ENCODE measurements at regions not wholly inside any gene's neighbourhood (a gene's known extent, or its start where the extent isn't known, plus 50 kb on each side); places are given as distances from the start of the nearest gene placed in this dataset.

DNA sequence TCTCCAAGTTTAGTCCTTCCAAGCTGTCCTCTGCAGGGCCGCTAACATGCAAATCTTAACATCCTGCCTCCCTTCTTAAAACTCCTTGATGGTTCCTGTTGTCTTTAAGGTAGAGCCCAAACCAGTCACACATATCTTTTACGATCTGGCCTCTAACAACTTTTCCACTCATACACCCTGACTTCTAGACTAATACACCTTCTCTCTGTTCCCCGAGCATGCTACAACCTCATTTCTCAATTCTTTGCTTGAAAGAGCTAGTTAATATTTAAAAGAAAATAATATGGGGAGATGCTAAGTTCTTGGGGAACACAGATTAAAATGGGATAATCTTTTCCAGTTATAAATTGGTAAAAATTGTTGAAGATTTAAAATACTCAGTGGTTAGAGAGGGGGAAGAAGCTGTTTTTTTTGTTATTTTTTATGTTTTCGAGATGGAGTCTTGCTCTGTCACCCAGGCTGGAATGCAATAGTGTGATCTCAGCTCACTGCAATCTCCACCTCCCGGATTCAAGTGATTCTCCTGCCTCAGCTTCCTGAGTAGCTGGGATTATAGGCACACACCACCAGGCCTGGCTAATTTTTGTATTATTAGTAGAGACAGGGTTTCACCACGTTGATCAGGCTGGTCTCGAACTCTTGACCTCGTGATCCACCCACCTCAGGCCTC lies 250.7 kb downstream of the MAFB start:
- no peaks in the 10 kb centered on the region for H3K27me3 ChIP-seq (ENCODE audit: insufficient read depth, low read length)
- H3K4me1 ChIP-seq (ENCODE audit: control insufficient read depth, insufficient read depth, low read length, unreplicated experiment), result no peaks in the 10 kb centered on the region
- no peaks in the 10 kb centered on the region for H3K79me2 ChIP-seq (ENCODE audit: control insufficient read depth, insufficient read depth, low read length, unreplicated experiment)
- no peaks in the 10 kb centered on the region for H3K36me3 ChIP-seq (ENCODE audit: insufficient read depth, low read length)
- H3K4me3 ChIP-seq (ENCODE audit: low read depth, low read length), result no peak overlapping the region
- no peak overlapping the region for H2AFZ ChIP-seq (ENCODE audit: low read length, unreplicated experiment)
- no peak overlapping the region for H3K27ac ChIP-seq (ENCODE audit: low read depth, low read length)

GRCh38 chr20:40436011-40436410 lies 253.0 kb downstream of the MAFB start:
- peaks cover 5% of the 10 kb centered on the region for H3K4me1 ChIP-seq (ENCODE audit: control insufficient read depth, insufficient read depth, low read length, unreplicated experiment)
- H3K4me3 ChIP-seq (ENCODE audit: low read depth, low read length), result no peak overlapping the region
- no peak overlapping the region for H3K27ac ChIP-seq (ENCODE audit: low read depth, low read length)
- H3K36me3 ChIP-seq (ENCODE audit: insufficient read depth, low read length), result no peaks in the 10 kb centered on the region
- no peak overlapping the region for H2AFZ ChIP-seq (ENCODE audit: low read length, unreplicated experiment)
- no peaks in the 10 kb centered on the region for H3K79me2 ChIP-seq (ENCODE audit: control insufficient read depth, insufficient read depth, low read length, unreplicated experiment)
- peaks cover under 1% of the 10 kb centered on the region; the same call in 1 of the 2 replicates for H3K27me3 ChIP-seq (ENCODE audit: insufficient read depth, low read length)

DNA sequence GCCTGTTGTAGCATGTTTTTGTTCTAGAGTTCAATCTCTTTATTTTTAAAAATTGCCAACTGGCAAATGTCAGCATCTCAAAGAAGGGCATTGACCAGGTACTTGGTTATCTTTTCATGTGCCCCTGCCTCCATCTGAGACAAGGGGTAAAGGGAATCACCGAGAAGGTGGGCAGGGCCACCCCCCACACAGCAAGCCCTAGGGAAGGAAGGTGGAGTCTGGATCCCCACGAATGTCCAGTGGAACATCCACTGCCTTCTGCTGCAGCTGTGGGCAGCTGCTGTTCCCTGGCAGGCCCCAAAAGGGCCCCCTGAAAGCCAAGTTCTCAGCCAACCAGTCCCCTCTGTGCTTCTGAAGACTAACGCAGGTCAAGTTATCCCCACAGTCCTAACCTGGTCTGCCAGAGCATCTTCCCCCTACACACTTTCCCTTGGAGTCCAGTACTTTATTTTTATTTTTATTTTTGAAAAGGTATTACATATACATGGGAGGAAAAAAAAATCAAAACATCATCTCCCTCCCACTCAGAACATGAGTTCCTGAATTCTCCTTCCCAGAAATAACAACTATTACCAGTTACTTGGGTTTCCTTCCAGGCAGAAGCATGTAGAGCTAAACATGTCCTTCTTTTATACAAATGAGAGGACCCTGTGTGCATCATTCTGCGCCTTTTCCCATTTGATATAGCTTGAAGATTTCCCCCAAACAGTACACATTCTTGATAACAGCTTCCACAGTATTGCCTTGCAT lies 253.7 kb downstream of the MAFB start:
- no peaks in the 10 kb centered on the region for H3K79me2 ChIP-seq (ENCODE audit: control insufficient read depth, insufficient read depth, low read length, unreplicated experiment)
- no peak overlapping the region for H3K27ac ChIP-seq (ENCODE audit: low read depth, low read length)
- peaks cover 6% of the 10 kb centered on the region; the same call in 1 of the 2 replicates for H3K27me3 ChIP-seq (ENCODE audit: insufficient read depth, low read length)
- H3K4me1 ChIP-seq (ENCODE audit: control insufficient read depth, insufficient read depth, low read length, unreplicated experiment), result peaks cover 5% of the 10 kb centered on the region
- no peak overlapping the region for H3K4me3 ChIP-seq (ENCODE audit: low read depth, low read length)
- H2AFZ ChIP-seq (ENCODE audit: low read length, unreplicated experiment), result no peak overlapping the region
- no peaks in the 10 kb centered on the region for H3K36me3 ChIP-seq (ENCODE audit: insufficient read depth, low read length)

GRCh38 chr20:40434122-40434521 lies 254.9 kb downstream of the MAFB start:
- peaks cover 5% of the 10 kb centered on the region for H3K4me1 ChIP-seq (ENCODE audit: control insufficient read depth, insufficient read depth, low read length, unreplicated experiment)
- H3K27me3 ChIP-seq (ENCODE audit: insufficient read depth, low read length), result peaks cover 6% of the 10 kb centered on the region; the same call in 1 of the 2 replicates
- no peak overlapping the region for H2AFZ ChIP-seq (ENCODE audit: low read length, unreplicated experiment)
- H3K36me3 ChIP-seq (ENCODE audit: insufficient read depth, low read length), result no peaks in the 10 kb centered on the region
- no peaks in the 10 kb centered on the region for H3K79me2 ChIP-seq (ENCODE audit: control insufficient read depth, insufficient read depth, low read length, unreplicated experiment)
- H3K27ac ChIP-seq (ENCODE audit: low read depth, low read length), result no peak overlapping the region
- H3K4me3 ChIP-seq (ENCODE audit: low read depth, low read length), result no peak overlapping the region

DNA sequence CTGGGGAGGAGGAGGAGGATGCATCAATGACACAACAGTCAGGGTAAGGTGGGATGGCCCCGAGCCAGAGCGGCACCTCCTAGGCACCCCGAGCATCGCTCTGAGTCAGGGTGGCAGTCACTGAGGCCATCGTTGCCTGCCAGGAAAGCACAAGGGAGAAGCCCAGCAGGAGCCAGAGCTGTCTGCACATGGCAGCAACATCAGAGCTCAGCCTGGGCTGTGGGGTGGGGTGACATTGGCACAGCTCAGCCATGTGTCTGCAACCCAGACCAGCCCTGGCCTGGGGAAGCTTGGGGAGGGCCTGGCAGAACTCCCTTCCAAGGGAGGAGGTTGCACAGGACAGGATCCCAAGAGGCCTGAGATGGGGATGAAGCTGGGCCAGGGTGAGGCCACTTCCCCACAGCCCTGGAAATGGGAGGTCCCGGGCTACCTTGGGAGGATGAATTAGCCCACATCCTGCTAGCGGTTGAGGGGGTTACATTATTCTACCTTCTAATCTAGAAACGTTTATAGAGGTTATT lies 255.6 kb downstream of the MAFB start:
- H2AFZ ChIP-seq (ENCODE audit: low read length, unreplicated experiment), result no peak overlapping the region
- H3K4me1 ChIP-seq (ENCODE audit: control insufficient read depth, insufficient read depth, low read length, unreplicated experiment), result peaks cover 5% of the 10 kb centered on the region
- peaks cover 6% of the 10 kb centered on the region; the same call in 1 of the 2 replicates for H3K27me3 ChIP-seq (ENCODE audit: insufficient read depth, low read length)
- H3K27ac ChIP-seq (ENCODE audit: low read depth, low read length), result no peak overlapping the region
- H3K4me3 ChIP-seq (ENCODE audit: low read depth, low read length), result no peak overlapping the region
- no peaks in the 10 kb centered on the region for H3K79me2 ChIP-seq (ENCODE audit: control insufficient read depth, insufficient read depth, low read length, unreplicated experiment)
- no peaks in the 10 kb centered on the region for H3K36me3 ChIP-seq (ENCODE audit: insufficient read depth, low read length)

GRCh38 chr20:40431611-40432010 lies 257.4 kb downstream of the MAFB start:
- Histone ChIP-seq H3K4me3 (ENCODE audit: low read depth, low read length) (no peak overlapping the region), H3K27me3 (ENCODE audit: insufficient read depth, low read length) (peaks cover 8% of the 10 kb centered on the region; the same call in 1 of the 2 replicates), H3K79me2 (ENCODE audit: control insufficient read depth, insufficient read depth, low read length, unreplicated experiment) (no peaks in the 10 kb centered on the region), H2AFZ (ENCODE audit: low read length, unreplicated experiment) (no peak overlapping the region), H3K4me1 (ENCODE audit: control insufficient read depth, insufficient read depth, low read length, unreplicated experiment) (peaks cover 5% of the 10 kb centered on the region), H3K36me3 (ENCODE audit: insufficient read depth, low read length) (no peaks in the 10 kb centered on the region), H3K27ac (ENCODE audit: low read depth, low read length) (no peak overlapping the region)

- Histone ChIP-seq H3K79me2 (ENCODE audit: control insufficient read depth, insufficient read depth, low read length, unreplicated experiment) (no peaks in the 10 kb centered on the region), H3K4me1 (ENCODE audit: control insufficient read depth, insufficient read depth, low read length, unreplicated experiment) (peaks cover 5% of the 10 kb centered on the region), H2AFZ (ENCODE audit: low read length, unreplicated experiment) (no peak overlapping the region), H3K27ac (ENCODE audit: low read depth, low read length) (no peak overlapping the region), H3K36me3 (ENCODE audit: insufficient read depth, low read length) (no peaks in the 10 kb centered on the region), H3K27me3 (ENCODE audit: insufficient read depth, low read length) (peaks cover 8% of the 10 kb centered on the region; the same call in 1 of the 2 replicates), H3K4me3 (ENCODE audit: low read depth, low read length) (no peak overlapping the region)
Measured at GRCh38 chr20:40431112-40431511, 257.9 kb downstream of the MAFB start.

- Histone ChIP-seq H2AFZ (ENCODE audit: low read length, unreplicated experiment) (no peak overlapping the region), H3K79me2 (ENCODE audit: control insufficient read depth, insufficient read depth, low read length, unreplicated experiment) (no peaks in the 10 kb centered on the region), H3K27ac (ENCODE audit: low read depth, low read length) (no peak overlapping the region), H3K4me3 (ENCODE audit: low read depth, low read length) (no peak overlapping the region), H3K27me3 (ENCODE audit: insufficient read depth, low read length) (peaks cover 8% of the 10 kb centered on the region; the same call in 1 of the 2 replicates), H3K4me1 (ENCODE audit: control insufficient read depth, insufficient read depth, low read length, unreplicated experiment) (peaks cover 3% of the 10 kb centered on the region), H3K36me3 (ENCODE audit: insufficient read depth, low read length) (no peaks in the 10 kb centered on the region)
Measured at GRCh38 chr20:40427026-40427425, 262.0 kb downstream of the MAFB start.

DNA sequence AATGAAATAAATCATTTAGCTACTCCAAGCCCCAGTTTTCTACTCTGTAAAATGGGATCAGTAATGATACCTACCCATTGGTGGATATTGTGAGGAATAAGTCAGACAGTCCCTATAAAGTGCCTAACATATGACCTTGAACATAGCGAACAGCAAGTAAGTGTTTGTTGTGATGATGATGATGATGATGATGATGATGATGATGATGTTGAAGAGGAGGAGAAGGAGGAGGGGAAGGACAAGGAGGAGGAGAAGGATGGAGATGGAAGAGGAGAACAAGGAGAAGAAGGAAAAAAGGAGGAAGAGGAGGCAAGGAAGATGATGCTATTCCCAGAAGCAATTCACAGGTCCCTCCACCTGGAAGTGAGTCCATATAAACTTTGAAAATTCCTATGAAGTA lies 264.3 kb downstream of the MAFB start:
- H3K27me3 ChIP-seq (ENCODE audit: insufficient read depth, low read length), result 0 out of 2 replicates have a peak, but pooled peaks cover 3% of the 10 kb centered on the region
- H3K79me2 ChIP-seq (ENCODE audit: control insufficient read depth, insufficient read depth, low read length, unreplicated experiment), result no peaks in the 10 kb centered on the region
- H3K36me3 ChIP-seq (ENCODE audit: insufficient read depth, low read length), result no peaks in the 10 kb centered on the region
- no peak overlapping the region for H2AFZ ChIP-seq (ENCODE audit: low read length, unreplicated experiment)
- no peak overlapping the region for H3K4me3 ChIP-seq (ENCODE audit: low read depth, low read length)
- no peaks in the 10 kb centered on the region for H3K4me1 ChIP-seq (ENCODE audit: control insufficient read depth, insufficient read depth, low read length, unreplicated experiment)
- H3K27ac ChIP-seq (ENCODE audit: low read depth, low read length), result no peak overlapping the region

DNA sequence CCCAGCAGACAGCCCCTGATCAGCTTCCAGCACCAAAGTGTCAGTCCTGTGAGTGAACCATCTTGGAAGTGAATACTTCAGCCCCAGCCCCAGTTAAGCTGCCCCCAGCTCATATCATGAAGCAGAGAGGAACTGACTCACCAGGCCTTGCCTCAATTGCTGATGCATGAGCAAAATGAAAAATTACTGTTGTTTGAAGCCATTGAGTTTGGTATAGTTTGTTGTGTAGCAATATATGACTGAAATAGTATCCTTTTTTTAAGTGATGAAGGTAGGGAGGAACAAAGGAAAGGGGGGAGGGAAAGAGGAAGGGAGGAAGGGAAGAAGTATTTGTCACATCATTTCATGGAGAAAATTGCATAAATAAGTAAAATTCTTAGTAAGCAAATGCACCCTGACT lies 266.4 kb downstream of the MAFB start:
- H2AFZ ChIP-seq (ENCODE audit: low read length, unreplicated experiment), result no peak overlapping the region
- peaks cover 5% of the 10 kb centered on the region; the same call in 1 of the 2 replicates for H3K27me3 ChIP-seq (ENCODE audit: insufficient read depth, low read length)
- no peaks in the 10 kb centered on the region for H3K4me1 ChIP-seq (ENCODE audit: control insufficient read depth, insufficient read depth, low read length, unreplicated experiment)
- H3K36me3 ChIP-seq (ENCODE audit: insufficient read depth, low read length), result no peaks in the 10 kb centered on the region
- H3K4me3 ChIP-seq (ENCODE audit: low read depth, low read length), result no peak overlapping the region
- H3K79me2 ChIP-seq (ENCODE audit: control insufficient read depth, insufficient read depth, low read length, unreplicated experiment), result no peaks in the 10 kb centered on the region
- no peak overlapping the region for H3K27ac ChIP-seq (ENCODE audit: low read depth, low read length)
